ENCODE measurements at regions not wholly inside any gene's neighbourhood (a gene's known extent, or its start where the extent isn't known, plus 50 kb on each side); places are given as distances from the start of the nearest gene placed in this dataset.
"Not testable (repeated sequence)": the region's sequence is repeated elsewhere in the genome, so short reads cannot be mapped to it uniquely, and the experiment has no call there.

DNA sequence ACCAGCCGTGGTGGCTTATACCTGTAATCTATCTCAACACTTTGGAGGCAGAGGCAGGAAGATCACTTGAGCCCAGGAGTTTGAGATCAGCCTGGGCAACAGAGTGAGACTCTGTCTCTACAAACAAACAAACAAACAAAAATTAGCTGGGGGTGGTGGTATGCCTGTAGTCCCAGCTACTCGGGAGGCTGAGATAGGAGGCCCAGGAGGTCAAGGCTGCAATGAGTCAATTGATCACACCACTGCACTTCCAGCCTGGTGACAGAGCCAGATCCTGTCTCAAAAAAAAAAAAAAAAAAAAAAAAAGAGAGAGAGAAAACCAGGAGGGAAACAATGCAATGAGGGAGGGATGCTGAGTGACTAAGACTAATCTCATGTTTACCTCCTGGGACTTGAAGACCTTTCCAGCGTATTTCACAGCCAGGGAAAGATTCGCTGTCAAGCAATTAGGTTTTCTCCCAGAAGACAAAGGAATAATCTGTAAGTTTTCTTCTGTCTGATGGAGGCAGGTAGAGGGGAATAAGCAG is 51.1 kb upstream of the MIER3 start:
- no peak for DNase-seq (ENCODE audit: low read depth in 2 of 2)

DNA sequence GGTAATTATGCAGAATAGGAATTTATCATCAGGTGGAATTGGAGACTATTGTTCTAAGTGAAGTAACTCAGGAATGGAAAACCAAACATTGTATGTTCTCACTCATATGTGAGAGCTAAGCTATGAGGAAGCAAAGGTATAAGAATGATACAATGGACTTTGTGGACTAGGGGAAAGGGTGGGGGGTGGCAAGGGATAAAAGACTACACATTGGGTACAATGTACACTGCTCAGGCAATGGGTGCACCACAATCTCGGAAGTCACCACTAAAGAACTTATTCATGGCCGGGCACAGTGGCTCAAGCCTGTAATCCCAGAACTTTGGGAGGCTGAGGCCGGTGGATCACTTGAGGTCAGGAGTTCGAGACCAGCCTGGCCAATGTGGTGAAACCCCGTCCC is 51.6 kb upstream of the MIER3 start:
- not testable (repeated sequence) for DNase-seq (ENCODE audit: low read depth in 2 of 2)

DNA sequence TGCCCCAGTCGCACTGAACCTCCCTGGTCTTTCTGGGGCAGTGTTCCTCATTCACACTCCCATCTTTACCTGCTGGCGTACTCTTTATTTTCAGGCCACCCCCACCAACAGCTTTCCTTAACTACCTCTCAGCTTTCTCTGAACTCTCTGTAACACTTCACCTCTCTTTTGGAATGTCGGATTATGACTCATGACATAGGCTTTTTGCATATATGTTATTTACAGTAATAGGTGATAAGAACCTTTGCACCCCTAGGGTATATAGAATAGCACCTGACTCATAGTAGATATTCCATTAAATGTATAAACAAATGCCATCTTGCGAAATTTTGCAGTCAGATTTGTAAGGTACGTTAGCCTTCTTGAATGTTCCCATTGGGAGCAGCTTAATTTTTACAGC is 52.9 kb upstream of the MIER3 start:
- no peak for DNase-seq (ENCODE audit: low read depth in 2 of 2)

DNA sequence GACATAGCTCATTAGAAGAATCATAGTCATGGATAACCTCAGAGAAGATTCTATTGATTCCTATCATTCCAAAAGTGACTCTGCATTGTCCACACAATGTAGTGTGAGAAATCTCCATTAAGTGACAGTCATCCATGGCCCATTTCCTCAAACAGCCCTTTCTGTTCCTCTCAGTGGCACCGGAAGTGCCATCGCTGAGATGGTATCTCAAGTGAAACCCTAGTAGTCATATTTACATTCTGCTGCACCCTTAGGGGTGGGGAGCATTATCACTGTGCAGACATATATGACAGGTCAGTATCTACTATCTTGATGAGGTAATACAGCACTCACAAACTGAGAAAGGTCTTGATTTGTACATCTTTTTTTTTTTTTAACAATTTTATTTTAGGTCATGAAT is 55.4 kb upstream of the MIER3 start:
- DNase-seq (ENCODE audit: low read depth in 2 of 2), result no peak

DNA sequence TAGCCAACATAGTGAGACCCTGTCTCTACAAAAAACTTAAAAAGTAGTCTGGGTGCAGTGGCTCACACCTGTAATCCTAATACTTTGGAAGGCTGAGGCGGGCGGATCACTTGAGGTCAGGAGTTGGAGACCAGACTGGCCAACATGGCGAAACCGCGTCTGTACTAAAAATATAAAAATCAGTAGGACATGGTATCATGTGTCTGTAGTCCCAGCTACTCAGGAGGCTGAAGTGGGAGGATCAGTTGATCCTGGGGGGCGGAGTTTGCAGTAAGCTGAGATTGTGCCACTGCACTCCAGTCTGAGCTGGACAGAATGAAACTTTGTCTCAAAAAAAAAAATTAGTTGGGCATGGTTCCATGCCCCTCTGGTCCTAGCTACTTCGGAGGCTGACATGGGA is 57.9 kb upstream of the MIER3 start:
- DNase-seq (ENCODE audit: low read depth in 2 of 2), result no peak

DNA sequence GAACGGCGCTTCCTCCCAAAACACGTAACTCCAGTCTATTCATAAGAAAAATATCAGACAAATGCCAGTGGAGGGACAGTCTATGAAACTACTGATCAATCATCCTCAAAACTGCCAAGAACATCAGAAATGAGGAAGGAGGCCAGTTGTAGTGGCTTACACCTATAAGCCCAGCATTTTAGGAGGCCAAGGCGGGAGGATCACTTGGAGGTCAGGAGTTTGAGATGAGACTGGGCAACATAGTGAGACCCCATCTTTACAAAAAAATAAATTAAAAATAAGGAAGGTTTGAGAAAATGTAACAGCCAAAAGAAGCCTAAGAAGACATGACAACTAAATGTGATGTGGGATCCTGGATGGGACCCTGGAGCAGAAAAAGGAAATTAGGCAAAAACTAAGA is 58.9 kb upstream of the MIER3 start:
- DNase-seq (ENCODE audit: low read depth in 2 of 2), result no peak

DNA sequence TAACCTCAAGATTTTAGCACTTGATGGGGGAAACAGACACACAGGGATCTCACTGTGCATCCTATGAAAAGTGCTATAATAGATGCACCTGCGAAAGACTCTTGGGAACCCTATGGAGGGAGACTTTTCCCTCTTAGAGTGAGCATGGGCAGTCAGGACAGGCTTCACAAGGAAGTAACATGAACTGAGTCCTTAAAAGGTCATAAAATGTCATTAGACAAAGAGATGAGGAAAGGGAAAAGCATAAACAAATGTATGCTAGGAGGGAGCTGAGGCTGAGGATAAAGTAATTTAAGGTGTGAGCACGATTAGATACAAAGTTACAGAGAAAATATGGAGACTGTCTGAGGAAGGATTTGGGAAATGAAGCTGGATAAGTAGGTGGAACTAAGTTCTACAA is 60.6 kb upstream of the MIER3 start:
- no peak for DNase-seq (ENCODE audit: low read depth in 2 of 2)

DNA sequence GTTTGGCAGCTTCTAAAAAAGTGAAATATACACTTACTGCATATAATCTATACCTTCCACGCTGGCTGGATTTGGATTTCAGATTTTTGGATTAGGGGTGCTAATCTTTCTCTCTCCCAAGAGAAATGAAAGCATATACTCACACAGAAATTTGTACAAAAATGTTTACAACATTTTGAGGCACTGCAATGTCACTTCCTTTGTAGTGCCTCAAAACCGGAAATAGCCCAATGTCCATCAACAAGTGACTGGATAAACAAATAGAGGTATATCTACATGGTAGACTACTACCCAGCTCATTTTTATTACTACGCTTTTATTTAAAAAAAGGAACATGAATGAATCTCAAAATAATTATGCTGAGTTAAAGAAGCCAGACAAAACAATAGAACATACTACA is 74.0 kb upstream of the MIER3 start:
- DNase-seq (ENCODE audit: low read depth in 2 of 2), result no peak

DNA sequence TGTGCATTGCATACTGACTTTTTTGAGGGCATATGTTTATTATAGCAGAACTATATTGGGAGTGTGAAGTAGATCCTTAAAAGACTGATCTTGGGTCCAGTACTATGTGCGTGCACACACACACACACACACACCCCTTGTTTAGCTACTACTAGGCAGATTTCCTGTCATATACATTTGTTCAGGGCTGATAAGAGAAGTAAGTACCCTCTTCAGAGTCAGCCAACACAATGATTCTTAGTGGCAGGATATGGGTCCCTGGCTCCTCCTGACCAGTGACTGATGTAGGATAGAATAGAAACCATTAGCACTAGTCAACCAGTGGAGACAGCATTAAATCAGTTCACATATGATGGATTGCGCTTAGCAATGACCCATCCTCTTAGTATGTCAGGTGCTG is 76.2 kb upstream of the MIER3 start:
- DNase-seq (ENCODE audit: low read depth in 2 of 2), result no peak

DNA sequence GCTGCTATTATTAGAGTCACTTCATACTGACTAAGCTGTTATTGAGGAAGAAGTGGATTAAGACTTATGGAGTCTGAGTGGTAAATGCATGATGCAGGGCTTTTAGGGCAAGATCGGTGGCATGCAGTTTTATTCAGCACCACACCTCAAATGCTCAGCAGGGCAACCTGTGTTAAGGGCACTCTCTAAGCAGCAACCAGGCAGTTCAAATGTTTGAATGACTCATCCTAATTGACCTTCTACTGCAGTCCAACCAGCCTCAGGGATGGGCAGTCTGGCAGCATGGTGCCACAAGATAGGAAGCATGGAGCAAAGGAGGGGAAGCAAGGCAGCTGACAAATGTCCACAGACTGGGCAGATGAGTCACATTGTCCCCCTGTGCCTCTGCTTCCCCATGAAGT is 80.2 kb upstream of the MIER3 start:
- no peak for DNase-seq (ENCODE audit: low read depth in 2 of 2)

DNA sequence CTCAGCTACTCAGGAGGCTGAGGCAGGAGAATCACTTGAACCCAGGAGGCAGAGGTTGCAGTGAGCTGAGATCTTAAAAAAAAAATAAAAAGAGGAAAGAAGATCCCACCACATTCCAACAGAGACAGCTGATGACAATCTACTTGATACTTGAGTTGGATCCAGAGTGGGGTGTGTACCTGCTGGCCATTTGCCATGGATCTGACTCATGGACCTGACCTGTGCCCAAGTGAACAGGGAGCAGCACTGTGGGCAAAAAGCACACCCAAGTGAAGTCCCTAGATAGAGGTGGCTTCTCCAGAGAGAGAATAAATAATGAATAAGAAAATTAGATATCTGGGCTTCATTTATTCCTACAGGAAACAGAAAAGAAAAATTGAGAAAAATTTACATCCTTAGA is 81.2 kb upstream of the MIER3 start:
- DNase-seq (ENCODE audit: low read depth in 2 of 2), result no peak

DNA sequence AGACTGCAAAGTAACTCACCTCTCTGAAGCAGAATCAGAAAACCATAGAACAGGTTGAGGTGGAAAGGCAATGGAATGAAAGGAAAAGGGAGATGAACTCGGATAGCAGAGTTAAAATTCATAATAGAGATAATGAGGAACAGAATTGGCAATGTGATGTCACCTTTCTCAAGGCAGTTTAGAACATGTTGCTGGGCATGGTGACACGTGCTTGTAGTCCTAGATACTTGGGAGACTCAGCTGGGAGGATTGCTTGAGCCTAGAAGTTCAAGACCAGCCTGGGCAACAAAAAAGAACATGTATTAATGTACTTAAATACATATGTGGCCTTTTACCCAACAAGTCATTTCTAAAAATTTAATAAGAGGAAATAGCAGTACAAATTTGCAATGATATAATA is 81.6 kb upstream of the MIER3 start:
- no peak for DNase-seq (ENCODE audit: low read depth in 2 of 2)

DNA sequence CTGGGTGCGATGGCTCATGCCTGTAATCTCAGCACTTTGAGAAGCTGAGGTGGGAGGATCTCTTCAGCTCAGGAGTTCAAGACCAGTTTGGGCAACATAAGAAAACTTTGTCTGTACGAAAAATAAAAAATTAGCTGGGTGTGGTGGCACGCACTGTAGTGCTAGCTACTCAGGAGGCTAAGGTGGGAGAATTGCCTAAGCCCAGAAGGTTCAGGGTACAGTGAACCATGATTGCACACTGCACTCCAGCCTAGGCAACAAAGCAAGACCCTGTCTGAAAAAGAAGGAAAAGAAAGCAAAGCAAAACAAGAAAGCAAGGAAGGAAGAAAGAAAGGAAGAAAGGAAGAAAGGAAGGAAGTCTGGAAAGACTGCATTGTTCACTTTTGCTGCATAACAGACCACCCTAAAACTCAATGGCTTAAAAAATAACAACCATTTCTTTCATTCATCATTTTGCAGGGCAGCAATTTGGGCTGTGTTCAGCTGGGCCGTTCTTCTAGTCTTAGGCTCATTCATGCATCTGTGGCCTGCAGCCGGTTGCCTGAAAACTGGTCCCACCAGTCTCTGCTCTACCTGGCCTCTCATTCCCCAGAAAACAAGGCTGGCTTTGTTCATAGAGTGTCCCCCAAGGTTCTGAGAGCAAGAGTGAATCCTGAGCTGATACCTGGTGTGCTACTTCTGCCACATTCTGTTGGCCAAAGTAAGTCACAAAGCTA is 82.4 kb upstream of the MIER3 start:
- DNase-seq (ENCODE audit: low read depth in 2 of 2), result no peak

DNA sequence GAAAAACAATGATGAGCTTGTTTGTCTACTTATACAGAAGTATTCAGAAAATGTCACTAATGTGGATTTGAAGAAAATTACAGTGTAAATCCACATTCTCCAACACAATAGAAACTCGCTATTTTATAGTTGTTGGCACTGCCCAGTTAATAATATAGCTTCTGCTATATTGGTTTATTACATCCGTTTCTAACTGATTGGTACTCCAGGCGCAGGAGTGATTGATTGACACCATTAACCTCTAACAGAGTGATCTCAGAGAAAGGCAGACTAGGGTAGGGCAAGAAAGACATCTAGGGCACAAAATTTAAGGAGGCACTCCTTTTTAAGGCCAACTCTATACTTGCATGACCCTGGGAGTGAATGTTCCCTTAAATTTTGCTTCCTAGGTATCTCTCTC is 84.0 kb upstream of the MIER3 start:
- no peak for DNase-seq (ENCODE audit: low read depth in 2 of 2)

DNA sequence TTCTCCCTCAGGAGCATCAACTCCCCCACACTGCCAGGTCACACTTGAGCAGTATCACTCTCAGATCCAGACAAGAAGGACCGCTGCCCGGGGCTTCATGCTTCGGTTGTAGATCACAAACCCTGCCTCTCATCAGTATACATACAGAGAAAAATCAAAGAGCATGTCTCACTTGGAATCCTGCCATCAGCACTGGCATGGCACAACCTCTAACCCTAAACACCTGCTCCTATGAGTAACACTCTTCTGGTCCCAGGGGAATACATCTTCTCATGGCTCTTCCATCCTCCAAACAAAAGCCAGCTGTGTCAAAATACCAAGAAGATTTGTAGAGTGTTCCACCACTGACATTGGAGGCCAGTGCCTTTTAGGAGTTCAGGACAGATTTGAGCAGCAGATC is 84.8 kb upstream of the MIER3 start:
- no peak for DNase-seq (ENCODE audit: low read depth in 2 of 2)

DNA sequence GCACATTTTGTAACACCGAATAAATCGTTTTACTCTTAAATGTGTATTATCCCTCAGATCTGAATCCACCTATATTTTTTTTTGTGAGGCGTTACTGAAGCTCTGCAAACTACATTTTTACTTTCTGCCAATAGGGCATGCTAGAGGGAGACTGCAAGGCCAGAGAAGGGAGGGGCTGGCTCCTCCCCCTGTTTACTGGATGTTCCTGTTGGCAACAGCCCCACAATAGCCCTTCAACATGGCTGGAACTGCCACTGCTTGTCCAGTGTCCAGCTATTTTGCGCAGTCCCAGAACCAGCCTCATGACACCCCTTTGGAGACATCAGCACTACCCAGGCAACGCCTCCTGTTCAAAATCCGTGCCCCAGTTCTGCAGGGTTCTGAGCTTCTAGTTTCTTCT is 85.4 kb upstream of the MIER3 start:
- DNase-seq (ENCODE audit: low read depth in 2 of 2), result no peak

DNA sequence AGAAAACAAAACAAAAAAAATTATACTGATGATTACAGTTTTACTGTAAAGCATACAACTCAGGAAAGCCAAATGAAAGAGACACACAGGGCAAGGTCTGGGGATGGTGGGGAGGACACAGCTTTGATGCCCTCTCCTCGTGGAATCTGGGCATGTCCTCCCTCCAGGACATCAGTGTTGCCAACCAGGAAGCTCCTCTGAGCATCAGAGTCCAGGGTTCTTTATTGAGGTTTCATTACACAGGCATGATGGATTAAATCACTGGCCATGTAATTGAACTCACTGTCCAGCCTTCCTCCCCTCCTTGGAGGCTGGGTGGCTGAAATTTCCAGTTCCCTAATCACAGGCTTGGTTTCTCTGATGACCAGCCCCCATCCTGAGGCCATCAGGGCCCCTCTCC is 89.6 kb upstream of the MIER3 start:
- no peak for DNase-seq (ENCODE audit: low read depth in 2 of 2)

DNA sequence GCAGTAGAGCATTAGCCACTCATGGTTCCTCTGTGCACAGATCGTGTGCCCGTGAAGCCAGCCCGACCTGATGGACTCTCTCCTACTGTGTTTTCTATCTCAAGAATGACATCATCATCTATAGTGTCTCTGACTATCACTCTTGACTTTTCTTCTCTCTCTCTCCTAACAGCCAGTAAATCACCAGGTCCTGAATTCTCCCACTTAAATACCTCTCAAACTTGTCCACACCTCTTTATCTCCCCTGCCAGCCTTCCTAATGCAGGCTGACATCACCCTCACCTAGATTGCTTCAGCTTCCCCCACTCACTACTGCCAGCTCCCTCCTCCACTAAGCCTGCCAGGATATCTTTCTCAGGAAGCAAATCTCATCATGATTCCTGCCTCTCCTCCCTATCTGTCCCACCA is 90.6 kb upstream of the MIER3 start:
- no peak for DNase-seq (ENCODE audit: low read depth in 2 of 2)

DNA sequence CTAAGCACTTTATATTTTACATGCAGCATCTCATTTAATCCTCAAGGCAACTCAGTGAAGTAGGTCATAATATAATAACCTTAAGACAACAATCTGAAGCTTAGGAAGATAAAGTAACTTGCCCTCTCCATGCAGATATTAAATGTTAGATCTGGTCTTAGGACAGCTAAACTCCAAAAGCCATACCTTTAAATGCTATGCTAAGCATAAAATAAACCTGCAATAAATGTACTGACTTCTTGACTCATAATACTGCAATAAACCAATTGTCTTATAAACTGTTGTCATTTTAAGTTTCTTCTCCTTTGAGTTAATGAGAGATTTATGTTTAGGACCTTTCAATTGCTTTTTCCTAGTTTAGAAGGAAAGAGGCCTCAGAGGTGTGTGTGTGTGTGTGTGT is 102.2 kb upstream of the MIER3 start:
- DNase-seq (ENCODE audit: low read depth in 2 of 2), result no peak

DNA sequence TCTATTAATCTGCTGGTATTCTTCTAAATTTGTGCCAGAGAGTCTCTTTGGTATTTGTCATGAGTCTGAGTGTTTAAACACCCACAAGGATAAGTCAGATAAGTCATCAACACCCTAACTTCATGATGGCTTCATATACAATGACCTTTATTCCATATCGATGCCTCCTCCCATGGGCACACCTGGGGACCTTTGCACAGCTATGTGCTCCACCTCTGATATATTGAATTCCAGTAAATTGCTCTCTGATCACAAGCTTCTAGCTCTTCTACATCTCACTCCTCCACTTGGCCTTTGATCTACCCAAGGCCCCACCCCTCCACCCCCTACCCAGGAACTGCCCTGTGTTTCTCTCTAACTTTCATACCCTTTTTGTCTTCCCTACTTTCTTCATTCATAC is 102.7 kb upstream of the MIER3 start:
- no peak for DNase-seq (ENCODE audit: low read depth in 2 of 2)

DNA sequence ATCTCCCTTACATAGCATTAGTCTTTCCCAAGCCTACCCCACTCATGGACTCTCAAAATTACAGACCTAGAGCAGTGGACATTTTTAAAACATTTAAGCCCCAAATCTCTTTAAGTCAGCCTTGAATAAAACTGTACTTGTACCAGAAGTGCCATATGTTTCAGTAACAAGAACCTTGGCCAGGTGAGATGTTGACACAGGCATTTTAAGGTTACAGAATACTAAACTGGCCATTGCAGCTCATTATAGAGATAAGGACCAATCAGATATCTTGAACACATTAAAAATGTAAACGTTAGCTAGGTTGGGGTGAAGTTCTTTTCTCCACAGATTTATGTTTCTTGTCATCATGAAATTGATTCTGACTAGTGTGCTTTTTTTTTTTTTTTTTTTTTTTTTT is 103.8 kb upstream of the MIER3 start:
- DNase-seq (ENCODE audit: low read depth in 2 of 2), result no peak

DNA sequence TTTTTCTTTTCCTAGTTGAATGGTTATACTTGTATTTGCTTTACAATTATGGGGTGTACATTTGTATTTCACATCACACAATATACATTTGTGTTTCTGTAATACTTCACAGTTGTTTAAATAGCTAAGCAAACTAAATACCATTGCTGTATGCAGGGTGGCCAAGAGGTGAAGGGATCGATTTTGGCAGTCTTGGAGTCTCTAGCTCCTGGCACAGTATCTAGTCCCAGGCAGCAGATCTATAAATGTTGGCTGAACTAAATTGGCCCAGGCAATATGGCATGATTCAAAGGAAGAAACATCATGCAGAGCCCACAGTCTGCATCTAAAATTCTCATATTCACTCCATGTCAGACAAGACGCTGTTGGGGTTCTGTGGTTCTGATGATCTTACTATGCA is 110.1 kb upstream of the GPBP1 start:
- no peak for DNase-seq (ENCODE audit: low read depth in 2 of 2)

DNA sequence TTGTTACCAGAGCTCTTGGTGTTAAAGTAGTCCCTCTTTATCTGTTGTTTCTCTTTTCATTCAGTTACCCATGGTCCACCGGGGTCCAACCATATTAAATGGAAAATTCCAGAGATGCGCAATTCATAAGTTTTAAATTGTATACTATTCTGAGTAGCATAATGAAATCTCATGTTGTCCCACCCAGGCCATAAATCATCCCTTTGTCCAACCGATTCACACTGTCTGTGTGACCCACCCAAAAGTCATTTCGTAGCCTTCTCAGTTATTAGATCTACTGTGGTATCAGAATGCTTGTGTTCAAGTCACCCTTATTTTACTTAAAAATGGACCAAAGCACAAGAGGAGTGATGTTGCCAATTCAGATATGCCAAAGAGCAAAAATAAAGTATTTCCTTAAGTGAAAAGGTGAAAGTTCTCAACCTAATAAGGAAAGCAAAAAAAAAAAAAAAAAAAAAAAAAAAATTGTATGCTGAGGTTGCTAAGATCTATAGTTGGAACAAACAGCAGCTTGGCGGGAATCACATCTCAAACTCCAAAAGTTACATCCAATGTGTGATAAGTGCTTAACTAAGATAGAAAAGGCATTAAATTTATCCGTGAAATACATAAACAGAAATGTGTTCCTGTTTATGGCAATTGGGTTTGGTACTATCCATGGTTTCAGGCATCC is 106.8 kb upstream of the GPBP1 start:
- DNase-seq (ENCODE audit: low read depth in 2 of 2), result no peak

DNA sequence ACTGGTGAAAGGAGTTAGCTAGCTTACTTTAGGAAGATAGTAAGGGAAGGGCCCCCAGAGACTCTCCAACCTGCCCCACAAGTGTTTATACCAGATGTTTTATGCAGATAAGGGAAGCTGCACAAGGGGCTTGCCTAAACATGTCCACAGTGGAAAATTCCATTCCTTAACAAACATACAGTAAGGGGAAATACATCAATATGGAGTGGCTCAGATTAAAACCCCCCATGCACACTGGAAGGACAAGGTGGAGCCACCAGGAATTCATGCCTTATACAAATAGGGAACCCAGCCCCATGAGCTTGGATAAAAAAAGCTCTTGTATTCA is 106.3 kb upstream of the GPBP1 start:
- no peak for DNase-seq (ENCODE audit: low read depth in 2 of 2)
